T-cell (primary cell): ENCODE measurements at regions not wholly inside any gene's neighbourhood (a gene's known extent, or its start where the extent isn't known, plus 50 kb on each side); places are given as distances from the start of the nearest gene placed in this dataset.

Experiments used
- ATAC-seq, 4 experiments: fragments of 200-7000 bp in 3 of 4; fragments of 150-1000 bp in 1 of 4; cut with Tn5 transposase; replicated peaks in 1 of 4; 1 replicate in 3 of 4; 2 replicates in 1 of 4; pipeline ENCODE4 v1.10.0; 2021; ENCODE audit warnings: moderate library complexity in 3 of 4, mild to moderate bottlenecking in 2 of 4, moderate number of reproducible peaks in 1 of 4
- CTCF ChIA-PET, 2 donors: fragments of 300-600 bp; sonication (Branson Sonifier 250); formaldehyde crosslinking; loops; one replicate each; lab custom pipeline; 2022; ENCODE audit warnings: antibody characterized with exemption in 2 of 2; lab: Charles Lee
- POLR2A ChIA-PET, 2 donors: fragments of 300-600 bp; sonication (Branson Sonifier 250); formaldehyde crosslinking; loops; one replicate each; lab custom pipeline; 2022; ENCODE audit warnings: antibody characterized with exemption in 2 of 2; lab: Charles Lee
- DNase-seq, 35 experiments: peaks; one replicate each; pipeline versions ENCODE4 v3.0.0 to v3.0.0-alpha.2; 2013 to 2023
- H3K27ac ChIP-seq: one replicate; pipeline ENCODE4 v1.5.1; 2013; ENCODE audit warnings: low read length
- H3K27me3 ChIP-seq, 2 experiments: replicated peaks in 1 of 2; 1 replicate in 1 of 2; 2 replicates in 1 of 2; pipeline versions ENCODE4 v1.6.1 to v1.7.0; 2013; ENCODE audit warnings: low read length in 1 of 2, mixed read lengths in 1 of 2; ENCODE audit not compliant: control insufficient read depth in 2 of 2, insufficient read depth in 2 of 2; ENCODE audit errors: extremely low read depth in 1 of 2
- H3K36me3 ChIP-seq, 2 donors: 1 replicate in 1 of 2; 2 replicates in 1 of 2; pipeline versions ENCODE4 v1.6.1 to v1.7.0; 2013; ENCODE audit warnings: low read length in 1 of 2; ENCODE audit not compliant: control insufficient read depth in 2 of 2, insufficient read depth in 1 of 2; ENCODE audit errors: extremely low read depth in 1 of 2
- H3K4me1 ChIP-seq, 2 experiments: 1 replicate in 1 of 2; 2 replicates in 1 of 2; pipeline versions ENCODE4 v1.6.1 to v1.7.0; 2013; ENCODE audit warnings: low read length in 2 of 2, mixed read lengths in 1 of 2; ENCODE audit not compliant: insufficient read depth in 2 of 2, control insufficient read depth in 1 of 2; ENCODE audit errors: extremely low read depth in 1 of 2
- H3K4me3 ChIP-seq, 2 donors: 1 replicate in 1 of 2; 2 replicates in 1 of 2; pipeline versions ENCODE4 v1.5.1 to v1.7.0; 2013; ENCODE audit warnings: mild to moderate bottlenecking in 2 of 2, low read length in 1 of 2, moderate library complexity in 1 of 2; ENCODE audit not compliant: control insufficient read depth in 1 of 2; ENCODE audit errors: extremely low read depth in 1 of 2
- H3K9me3 ChIP-seq: 2 replicates; pipeline ENCODE4 v1.7.0; 2013
- H3K27ac Mint-ChIP-seq, 2 donors: one replicate each; pipeline ENCODE4 v1.8.0; 2020 to 2021; ENCODE audit warnings: mild to moderate bottlenecking in 2 of 2, mixed read lengths in 2 of 2
- H3K27me3 Mint-ChIP-seq, 2 donors: one replicate each; pipeline ENCODE4 v1.8.0; 2021 to 2022; ENCODE audit warnings: mixed read lengths in 2 of 2
- H3K36me3 Mint-ChIP-seq: one replicate; pipeline ENCODE4 v1.8.0; 2021; ENCODE audit warnings: mixed read lengths
- H3K4me1 Mint-ChIP-seq, 3 donors: one replicate each; pipeline ENCODE4 v1.8.0; 2020 to 2022; ENCODE audit warnings: mixed read lengths in 3 of 3, mild to moderate bottlenecking in 1 of 3
- H3K4me3 Mint-ChIP-seq, 3 donors: one replicate each; pipeline ENCODE4 v1.8.0; 2020 to 2022; ENCODE audit warnings: mild to moderate bottlenecking in 3 of 3, mixed read lengths in 3 of 3, moderate library complexity in 3 of 3
- H3K9me3 Mint-ChIP-seq, 3 donors: one replicate each; pipeline ENCODE4 v1.8.0; 2020 to 2022; ENCODE audit warnings: mixed read lengths in 3 of 3
- WGBS: methylation state at CpG from one replicate; pipeline ENCODE4 v1.1.5; 2013; ENCODE audit warnings: missing lambda C conversion rate; ENCODE audit not compliant: insufficient coverage; 5-methylcytosine and 5-hydroxymethylcytosine counted together

- Mint-ChIP-seq H3K27ac (no peak overlapping the region), H3K4me3 (no peak overlapping the region), H3K36me3 (peaks cover 2% of the 10 kb centered on the region), H3K4me1 (peaks cover 9 to 18% (median 11%) of the 10 kb centered on the region in 3 donors), H3K9me3 (peaks cover 9 to 20% (median 13%) of the 10 kb centered on the region in 3 donors), H3K27me3 (peaks cover 3 to 8% of the 10 kb centered on the region in 2 donors)
- ChIA-PET CTCF (no interaction called here), POLR2A (no interaction called here)
- DNase-seq (no peak), ATAC-seq (no peak)
- H3K4me1 ChIP-seq = peaks cover 0 to 2% of the 10 kb centered on the region in 2 experiments
- no peaks in the 10 kb centered on the region for H3K36me3 ChIP-seq
- no peaks in the 10 kb centered on the region for H3K9me3 ChIP-seq
- WGBS = no CpG with 5 or more reads among the region's 2 CpGs
- H3K27ac ChIP-seq = no peak overlapping the region
- no peaks in the 10 kb centered on the region for H3K27me3 ChIP-seq
- H3K4me3 ChIP-seq = no peak overlapping the region
Observed at GRCh38 chr7:114822844-114823243, 99.0 kb upstream of the MDFIC start.

GRCh38 chr7:114823290-114823689, 98.6 kb upstream of the MDFIC start:
- H3K9me3 ChIP-seq = no peaks in the 10 kb centered on the region
- peaks cover 0 to 2% of the 10 kb centered on the region in 2 experiments for H3K4me1 ChIP-seq
- no CpG with 5 or more reads among the region's 1 CpG for WGBS
- H3K27ac Mint-ChIP-seq = no peak overlapping the region
- peaks cover 2% of the 10 kb centered on the region for H3K36me3 Mint-ChIP-seq
- H3K4me3 Mint-ChIP-seq = no peak overlapping the region
- CTCF ChIA-PET = no interaction called here
- H3K27ac ChIP-seq = no peak overlapping the region
- POLR2A ChIA-PET = no interaction called here
- no peak overlapping the region for H3K4me3 ChIP-seq
- peaks cover 9 to 18% (median 11%) of the 10 kb centered on the region in 3 donors for H3K4me1 Mint-ChIP-seq
- no peak for ATAC-seq
- no peaks in the 10 kb centered on the region for H3K27me3 ChIP-seq
- peaks cover 3 to 8% of the 10 kb centered on the region in 2 donors for H3K27me3 Mint-ChIP-seq
- DNase-seq = no peak
- peaks cover 9 to 20% (median 13%) of the 10 kb centered on the region in 3 donors for H3K9me3 Mint-ChIP-seq
- no peaks in the 10 kb centered on the region for H3K36me3 ChIP-seq

- Histone ChIP-seq H3K4me3 (no peak overlapping the region), H3K27me3 (no peaks in the 10 kb centered on the region), H3K9me3 (no peaks in the 10 kb centered on the region), H3K4me1 (peaks cover 0 to 2% of the 10 kb centered on the region in 2 experiments), H3K27ac (no peak overlapping the region), H3K36me3 (no peaks in the 10 kb centered on the region)
- peaks cover 9 to 18% (median 11%) of the 10 kb centered on the region in 3 donors for H3K4me1 Mint-ChIP-seq
- ChIA-PET POLR2A (no interaction called here), CTCF (interaction anchor here in 1 of 2 donors (0.7 kb wide), 1 partner anchor 10 kb away, joined by 4 read pairs; no protein-coding TSS in a partner anchor)
- H3K27me3 Mint-ChIP-seq = peaks cover 0 to 3% of the 10 kb centered on the region in 2 donors
- H3K4me3 Mint-ChIP-seq = no peak overlapping the region
- H3K27ac Mint-ChIP-seq = no peak overlapping the region
- peak in 2 of 35 experiments; percentile 6 to 11 for DNase-seq
- no peak for ATAC-seq
- peaks cover 9 to 20% (median 13%) of the 10 kb centered on the region in 3 donors for H3K9me3 Mint-ChIP-seq
- WGBS = no CpG with 5 or more reads among the region's 3 CpGs
- H3K36me3 Mint-ChIP-seq = peaks cover 2% of the 10 kb centered on the region
Observed at GRCh38 chr7:114825423-114825951, 96.4 kb upstream of the MDFIC start.

- H3K27me3 ChIP-seq = no peaks in the 10 kb centered on the region
- Mint-ChIP-seq H3K27me3 (no peaks in the 10 kb centered on the region), H3K4me3 (no peak overlapping the region), H3K4me1 (peaks cover 5 to 10% (median 9%) of the 10 kb centered on the region in 3 donors), H3K9me3 (peaks cover 7 to 14% (median 11%) of the 10 kb centered on the region in 3 donors), H3K36me3 (peaks cover under 1% of the 10 kb centered on the region), H3K27ac (no peak overlapping the region)
- ATAC-seq = no peak
- no peaks in the 10 kb centered on the region for H3K4me1 ChIP-seq
- H3K36me3 ChIP-seq = no peaks in the 10 kb centered on the region
- DNase-seq = no peak
- WGBS = no CpG with 5 or more reads among the region's 4 CpGs
- ChIA-PET CTCF (no interaction called here), POLR2A (no interaction called here)
- H3K9me3 ChIP-seq = no peaks in the 10 kb centered on the region
- no peak overlapping the region for H3K27ac ChIP-seq
- H3K4me3 ChIP-seq = no peak overlapping the region
Observed at GRCh38 chr7:114830952-114831351, 90.9 kb upstream of the MDFIC start.

GRCh38 chr7:114832906-114833595, 88.8 kb upstream of the MDFIC start:
- CTCF ChIA-PET = no interaction called here
- DNase-seq = no peak
- H3K27me3 Mint-ChIP-seq = no peaks in the 10 kb centered on the region
- H3K4me3 Mint-ChIP-seq = no peak overlapping the region
- no peaks in the 10 kb centered on the region for H3K36me3 Mint-ChIP-seq
- Histone ChIP-seq H3K27me3 (no peaks in the 10 kb centered on the region), H3K4me3 (no peak overlapping the region), H3K4me1 (no peaks in the 10 kb centered on the region), H3K36me3 (no peaks in the 10 kb centered on the region), H3K27ac (no peak overlapping the region), H3K9me3 (no peaks in the 10 kb centered on the region)
- H3K4me1 Mint-ChIP-seq = peaks cover 5 to 9% (median 6%) of the 10 kb centered on the region in 3 donors
- WGBS = no CpG with 5 or more reads among the region's 4 CpGs
- POLR2A ChIA-PET = no interaction called here
- H3K27ac Mint-ChIP-seq = no peak overlapping the region
- no peaks in the 10 kb centered on the region for H3K9me3 Mint-ChIP-seq
- ATAC-seq = no peak

GRCh38 chr7:114835303-114835702, 86.6 kb upstream of the MDFIC start:
- Histone ChIP-seq H3K4me3 (no peak overlapping the region), H3K9me3 (no peaks in the 10 kb centered on the region), H3K36me3 (no peaks in the 10 kb centered on the region), H3K4me1 (no peaks in the 10 kb centered on the region), H3K27me3 (no peaks in the 10 kb centered on the region), H3K27ac (no peak overlapping the region)
- ChIA-PET POLR2A (no interaction called here), CTCF (no interaction called here)
- H3K4me1 Mint-ChIP-seq = peaks cover 5 to 9% (median 6%) of the 10 kb centered on the region in 3 donors
- no peaks in the 10 kb centered on the region for H3K9me3 Mint-ChIP-seq
- no peaks in the 10 kb centered on the region for H3K36me3 Mint-ChIP-seq
- WGBS = no CpG with 5 or more reads among the region's 1 CpG
- ATAC-seq (no peak), DNase-seq (no peak)
- no peak overlapping the region for H3K27ac Mint-ChIP-seq
- no peak overlapping the region for H3K4me3 Mint-ChIP-seq
- H3K27me3 Mint-ChIP-seq = peaks cover 0 to 3% of the 10 kb centered on the region in 2 donors
